H1 (cell line): ENCODE measurements at regions not wholly inside any gene's neighbourhood (a gene's known extent, or its start where the extent isn't known, plus 50 kb on each side); places are given as distances from the start of the nearest gene placed in this dataset.

ENCODE experiments used
- CTCF ChIA-PET: fragments of 300-600 bp; sonication (Branson Sonifier 250); formaldehyde crosslinking; loops from one replicate; lab custom pipeline; 2021; ENCODE audit not compliant: partially characterized antibody; lab: Charles Lee
- POLR2A ChIA-PET: fragments of 300-600 bp; sonication (Branson Sonifier 250); formaldehyde crosslinking; loops from one replicate; lab custom pipeline; 2021; ENCODE audit warnings: inconsistent platforms; ENCODE audit not compliant: partially characterized antibody; lab: Charles Lee
- DNase-seq, 2 experiments: peaks; one replicate each; pipeline versions ENCODE4 v3.0.0 to v3.0.0-alpha.2; 2010 to 2022; ENCODE audit warnings: low spot score in 2 of 2, low read depth in 1 of 2, mixed read lengths in 1 of 2
- FAIRE-seq: peaks from 2 replicates; lab custom pipeline; 2011; peaks lifted over from hg19 to GRCh38; lab: Jason Lieb, UNC
- H2AFZ ChIP-seq: 2 replicates; pipeline ENCODE4 v1.8.1; 2012; ENCODE audit warnings: low read length, inconsistent platforms
- H2AK5ac ChIP-seq: 2 replicates; pipeline ENCODE4 v1.6.1; 2013; ENCODE audit warnings: low read depth, low read length
- H2BK120ac ChIP-seq: replicated peaks from 2 replicates; pipeline ENCODE3; 2013; ENCODE audit warnings: low read depth, low read length, inconsistent platforms
- H2BK12ac ChIP-seq: 2 replicates; pipeline ENCODE4 v1.6.1; 2013; ENCODE audit warnings: low read depth, low read length
- H2BK15ac ChIP-seq: 2 replicates; pipeline ENCODE4 v1.6.1; 2013; ENCODE audit warnings: low read length
- H2BK20ac ChIP-seq: 2 replicates; pipeline ENCODE4 v1.6.1; 2013; ENCODE audit warnings: low read length
- H2BK5ac ChIP-seq: 2 replicates; pipeline ENCODE4 v1.6.1; 2013; ENCODE audit warnings: low read depth, low read length
- H3K14ac ChIP-seq: 2 replicates; pipeline ENCODE4 v1.6.1; 2013; ENCODE audit warnings: inconsistent platforms; ENCODE audit not compliant: insufficient read length
- H3K18ac ChIP-seq: 2 replicates; pipeline ENCODE4 v1.6.1; 2013; ENCODE audit warnings: low read length; ENCODE audit errors: extremely low read depth
- H3K23ac ChIP-seq: 2 replicates; pipeline ENCODE4 v1.6.1; 2013; ENCODE audit warnings: inconsistent platforms; ENCODE audit not compliant: insufficient read length
- H3K23me2 ChIP-seq: 2 replicates; pipeline ENCODE4 v1.6.1; 2013; ENCODE audit warnings: low read depth, low read length
- H3K27ac ChIP-seq: 2 replicates; pipeline ENCODE4 v1.6.1; 2011; ENCODE audit warnings: low read depth, low read length, inconsistent platforms
- H3K27me3 ChIP-seq, 4 experiments: replicated peaks in 1 of 4; 1 replicate in 1 of 4; 2 replicates in 3 of 4; pipeline versions ENCODE4 v1.6.1 to v1.8.1; 2011 to 2013; ENCODE audit warnings: low read length in 3 of 4, mild to moderate bottlenecking in 3 of 4, inconsistent platforms in 2 of 4, mixed read lengths in 2 of 4, moderate library complexity in 1 of 4; ENCODE audit not compliant: control insufficient read depth in 3 of 4, insufficient read depth in 3 of 4; ENCODE audit errors: extremely low read depth in 1 of 4
- H3K36me3 ChIP-seq, 4 experiments: 2 replicates each; pipeline versions ENCODE4 v1.6.1 to v1.8.1; 2011 to 2013; ENCODE audit warnings: mild to moderate bottlenecking in 4 of 4, low read length in 3 of 4, moderate library complexity in 2 of 4, control low read depth in 1 of 4, inconsistent platforms in 1 of 4; ENCODE audit not compliant: insufficient read depth in 4 of 4, control insufficient read depth in 2 of 4
- H3K4ac ChIP-seq: replicated peaks from 2 replicates; pipeline ENCODE3; 2013; ENCODE audit warnings: low read length, low read depth, mixed read lengths, inconsistent platforms; ENCODE audit not compliant: insufficient read length
- H3K4me1 ChIP-seq, 4 experiments: replicated peaks in 1 of 4; 1 replicate in 1 of 4; 2 replicates in 3 of 4; pipeline versions ENCODE4 v1.6.1 to v1.8.1; 2011 to 2013; ENCODE audit warnings: low read length in 3 of 4, inconsistent platforms in 2 of 4, mixed read lengths in 1 of 4; ENCODE audit not compliant: insufficient read depth in 4 of 4, control insufficient read depth in 3 of 4
- H3K4me2 ChIP-seq, 2 experiments: 2 replicates each; pipeline versions ENCODE4 v1.6.1 to v1.8.1; 2011 to 2013; ENCODE audit warnings: low read depth in 2 of 2, low read length in 2 of 2, control low read depth in 1 of 2, inconsistent platforms in 1 of 2, mild to moderate bottlenecking in 1 of 2; ENCODE audit not compliant: insufficient read depth in 1 of 2
- H3K4me3 ChIP-seq, 4 experiments: fragments of 200-600, 300-600 bp in 1 of 4; sonication (generic), shearing (Covaris generic), sonication (Bioruptor Twin) in 1 of 4; 2 replicates each; pipeline versions ENCODE4 v1.5.1 to v1.8.1; 2011 to 2016; ENCODE audit warnings: low read length in 4 of 4, low read depth in 3 of 4, control low read depth in 2 of 4, inconsistent platforms in 2 of 4, mild to moderate bottlenecking in 2 of 4, mixed read lengths in 1 of 4, moderate library complexity in 1 of 4; ENCODE audit not compliant: insufficient read depth in 2 of 4; ENCODE audit errors: extremely low read depth in 1 of 4
- H3K56ac ChIP-seq: replicated peaks from 2 replicates; pipeline ENCODE3; 2013; ENCODE audit warnings: low read depth, mild to moderate bottlenecking, mixed read lengths, low read length, inconsistent platforms; ENCODE audit not compliant: insufficient read length
- H3K79me1 ChIP-seq: 2 replicates; pipeline ENCODE4 v1.6.1; 2013; ENCODE audit warnings: low read depth, low read length, control low read depth
- H3K79me2 ChIP-seq, 2 experiments: 2 replicates each; pipeline versions ENCODE4 v1.6.1 to v1.8.1; 2012 to 2013; ENCODE audit warnings: low read length in 2 of 2, mild to moderate bottlenecking in 2 of 2, inconsistent platforms in 1 of 2; ENCODE audit not compliant: insufficient read depth in 2 of 2, control insufficient read depth in 1 of 2
- H3K9ac ChIP-seq, 4 experiments: replicated peaks in 1 of 4; 1 replicate in 1 of 4; 2 replicates in 3 of 4; pipeline versions ENCODE4 v1.6.1 to v1.8.1; 2011 to 2013; ENCODE audit warnings: low read depth in 3 of 4, low read length in 3 of 4, control low read depth in 2 of 4, mild to moderate bottlenecking in 2 of 4, moderate library complexity in 2 of 4, inconsistent platforms in 1 of 4; ENCODE audit errors: extremely low read depth in 1 of 4
- H3K9me3 ChIP-seq, 2 experiments: 2 replicates each; pipeline versions ENCODE4 v1.6.1 to v1.8.1; 2012 to 2013; ENCODE audit warnings: mild to moderate bottlenecking in 2 of 2, moderate library complexity in 2 of 2, control low read depth in 1 of 2, inconsistent platforms in 1 of 2, low read depth in 1 of 2, low read length in 1 of 2, mixed read lengths in 1 of 2; ENCODE audit not compliant: insufficient read depth in 2 of 2
- H4K20me1 ChIP-seq, 2 experiments: replicated peaks in 1 of 2; 2 replicates each; pipeline versions ENCODE3 to v1.8.1; 2011 to 2013; ENCODE audit warnings: inconsistent platforms in 2 of 2, low read length in 2 of 2, mild to moderate bottlenecking in 1 of 2; ENCODE audit not compliant: insufficient read depth in 2 of 2, control insufficient read depth in 1 of 2
- H4K5ac ChIP-seq: 2 replicates; pipeline ENCODE4 v1.6.1; 2013; ENCODE audit warnings: low read length, low read depth, mixed read lengths, inconsistent platforms; ENCODE audit not compliant: insufficient read length
- H4K8ac ChIP-seq: 2 replicates; pipeline ENCODE4 v1.8.0; 2013; ENCODE audit warnings: mild to moderate bottlenecking, moderate library complexity, low read length, inconsistent platforms; ENCODE audit not compliant: insufficient read depth; ENCODE audit errors: extremely low read depth
- H4K91ac ChIP-seq: replicated peaks from 2 replicates; pipeline ENCODE3; 2013; ENCODE audit warnings: low read length, mixed read lengths, inconsistent platforms; ENCODE audit not compliant: insufficient read length
- BCL11A ChIP-seq, 2 experiments: IDR thresholded peaks; one replicate each; pipeline ENCODE4 v1.6.1; 2011; ENCODE audit warnings: low read depth in 2 of 2, low read length in 2 of 2, mild to moderate bottlenecking in 2 of 2
- BRCA1 ChIP-seq: IDR thresholded peaks from 2 replicates; pipeline ENCODE4 v1.6.1; 2012; ENCODE audit warnings: low read depth, low read length, improper control_type of control experiment
- EP300 ChIP-seq, 2 experiments: IDR thresholded peaks; 1 replicate in 1 of 2; 2 replicates in 1 of 2; pipeline ENCODE4 v1.6.1; 2011 to 2012; ENCODE audit warnings: low read depth in 2 of 2, low read length in 2 of 2, mild to moderate bottlenecking in 2 of 2, borderline replicate concordance in 1 of 2, inconsistent platforms in 1 of 2, moderate library complexity in 1 of 2
- NANOG ChIP-seq: IDR thresholded peaks from 2 replicates; pipeline ENCODE4 v1.6.1; 2011; ENCODE audit warnings: low read length, low read depth, mild to moderate bottlenecking, inconsistent platforms; ENCODE audit not compliant: insufficient read depth, poor library complexity, severe bottlenecking
- SAP30 ChIP-seq: fragments of 300-600 bp; sonication (generic); IDR thresholded peaks from 2 replicates; pipeline ENCODE4 v1.7.1; 2012; ENCODE audit warnings: low read length, moderate library complexity, mild to moderate bottlenecking, inconsistent platforms; ENCODE audit not compliant: insufficient read depth, insufficient replicate concordance
- SP1 ChIP-seq: IDR thresholded peaks from 2 replicates; pipeline ENCODE4 v1.6.1; 2011; ENCODE audit warnings: low read depth, low read length
- WGBS, 2 experiments: shearing (Covaris generic) in 1 of 2; methylation state at CpG; one replicate each; pipeline versions ENCODE4 v1.1.6 to v1.1.7; 2013 to 2015; ENCODE audit warnings: low lambda C conversion rate in 2 of 2, mixed read lengths in 2 of 2, inconsistent platforms in 1 of 2, low coverage in 1 of 2, missing lambda C conversion rate in 1 of 2; ENCODE audit not compliant: insufficient replicate concordance in 2 of 2, insufficient coverage in 1 of 2, insufficient read length in 1 of 2; ENCODE audit errors: extremely low coverage in 1 of 2, missing lambda C conversion rate in 1 of 2; 5-methylcytosine and 5-hydroxymethylcytosine counted together

GRCh38 chr12:75784591-75784990 is 247.0 kb downstream of the PHLDA1 start:
- no peak overlapping the region for H3K9ac ChIP-seq
- no peak overlapping the region for H2AFZ ChIP-seq
- no peak for FAIRE-seq
- no peak for TF ChIP-seq BCL11A (IDR thresholded peaks at IDR 0.05; ENCODE audit: low read depth in 2 of 2, low read length in 2 of 2)
- TF ChIP-seq SP1 = no peak
- no peak for TF ChIP-seq EP300 (IDR thresholded peaks at IDR 0.05; ENCODE audit: borderline replicate concordance in 1 of 2, low read depth in 2 of 2, low read length in 2 of 2)
- TF ChIP-seq SAP30 = no peak
- TF ChIP-seq NANOG = no peak
- TF ChIP-seq BRCA1 = no peak
- peaks cover 0 to 2% of the 10 kb centered on the region in 2 experiments; a peak in 1 of 4 replicates for H3K9me3 ChIP-seq
- H3K14ac ChIP-seq = no peak overlapping the region
- H3K23me2 ChIP-seq = no peaks in the 10 kb centered on the region
- H3K79me1 ChIP-seq = no peaks in the 10 kb centered on the region
- no peak overlapping the region for H3K56ac ChIP-seq
- H2BK5ac ChIP-seq = no peak overlapping the region
- no peaks in the 10 kb centered on the region for H3K36me3 ChIP-seq
- no peak overlapping the region for H2BK20ac ChIP-seq
- no peaks in the 10 kb centered on the region for H3K79me2 ChIP-seq
- no peak overlapping the region for H4K5ac ChIP-seq
- no peak overlapping the region for H2AK5ac ChIP-seq
- 97% methylated on average over 2 of the region's 2 CpGs; no CpG with 5 or more reads in 1 of the 2 experiments for WGBS, 2 experiments
- DNase-seq = no peak
- ChIA-PET CTCF (interaction anchor here (1.1 kb wide), 1 partner anchor 83 kb away, joined by 3 read pairs; no protein-coding TSS in a partner anchor), POLR2A (no interaction called here)
- no peaks in the 10 kb centered on the region for H3K4me1 ChIP-seq
- H3K27me3 ChIP-seq = no peaks in the 10 kb centered on the region; a peak in 1 of 7 replicates
- H4K8ac ChIP-seq = no peak overlapping the region
- H2BK120ac ChIP-seq = no peak overlapping the region
- no peak overlapping the region for H3K4me3 ChIP-seq
- H4K20me1 ChIP-seq = no peaks in the 10 kb centered on the region
- H3K18ac ChIP-seq = no peak overlapping the region
- no peak overlapping the region for H3K4ac ChIP-seq
- no peak overlapping the region for H3K23ac ChIP-seq
- no peak overlapping the region for H2BK15ac ChIP-seq
- H3K4me2 ChIP-seq = no peak overlapping the region
- H4K91ac ChIP-seq = no peak overlapping the region
- H2BK12ac ChIP-seq = no peak overlapping the region
- H3K27ac ChIP-seq = no peak overlapping the region
